ENCODE measurements at regions not wholly inside any gene's neighbourhood (a gene's known extent, or its start where the extent isn't known, plus 50 kb on each side); places are given as distances from the start of the nearest gene placed in this dataset.

DNA sequence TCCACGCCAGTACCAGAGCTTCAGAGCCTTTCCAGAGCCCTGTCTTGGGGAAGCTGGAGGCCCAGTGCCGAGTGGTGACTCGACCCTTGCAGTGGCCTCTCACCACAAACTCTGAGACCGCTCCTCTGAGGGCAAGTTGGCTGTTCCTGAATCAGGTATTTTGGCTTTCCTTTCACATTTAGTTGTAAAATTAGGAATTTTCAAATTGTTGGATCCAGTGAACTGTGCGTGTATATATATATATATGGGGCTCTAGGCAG is 128.7 kb upstream of the UNC5B start:
- Mint-ChIP-seq H3K27ac (no peak overlapping the region), H3K9me3 (ENCODE audit: insufficient read depth) (no peaks in the 10 kb centered on the region), H3K4me1 (no peaks in the 10 kb centered on the region), H3K4me3 (no peak overlapping the region), H3K27me3 (peaks cover 2% of the 10 kb centered on the region)
- no peak for TF ChIP-seq EZH2 (IDR thresholded peaks at IDR 0.05; ENCODE audit: borderline replicate concordance, insufficient read depth, low read depth, low read length, poor library complexity, severe bottlenecking)
- TF ChIP-seq, protein P1, sequence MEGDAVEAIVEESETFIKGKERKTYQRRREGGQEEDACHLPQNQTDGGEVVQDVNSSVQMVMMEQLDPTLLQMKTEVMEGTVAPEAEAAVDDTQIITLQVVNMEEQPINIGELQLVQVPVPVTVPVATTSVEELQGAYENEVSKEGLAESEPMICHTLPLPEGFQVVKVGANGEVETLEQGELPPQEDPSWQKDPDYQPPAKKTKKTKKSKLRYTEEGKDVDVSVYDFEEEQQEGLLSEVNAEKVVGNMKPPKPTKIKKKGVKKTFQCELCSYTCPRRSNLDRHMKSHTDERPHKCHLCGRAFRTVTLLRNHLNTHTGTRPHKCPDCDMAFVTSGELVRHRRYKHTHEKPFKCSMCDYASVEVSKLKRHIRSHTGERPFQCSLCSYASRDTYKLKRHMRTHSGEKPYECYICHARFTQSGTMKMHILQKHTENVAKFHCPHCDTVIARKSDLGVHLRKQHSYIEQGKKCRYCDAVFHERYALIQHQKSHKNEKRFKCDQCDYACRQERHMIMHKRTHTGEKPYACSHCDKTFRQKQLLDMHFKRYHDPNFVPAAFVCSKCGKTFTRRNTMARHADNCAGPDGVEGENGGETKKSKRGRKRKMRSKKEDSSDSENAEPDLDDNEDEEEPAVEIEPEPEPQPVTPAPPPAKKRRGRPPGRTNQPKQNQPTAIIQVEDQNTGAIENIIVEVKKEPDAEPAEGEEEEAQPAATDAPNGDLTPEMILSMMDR (IDR thresholded peaks at IDR 0.05), result no peak
- Histone ChIP-seq H3K79me2 (ENCODE audit: control insufficient read depth, insufficient read depth, low read length) (no peaks in the 10 kb centered on the region), H3K4me3 (ENCODE audit: control extremely low read depth in 1 of 5, extremely low read depth in 1 of 5, insufficient read depth in 1 of 5, low read depth in 2 of 5, low read length in 4 of 5) (no peak overlapping the region), H3K4me1 (ENCODE audit: control insufficient read depth in 2 of 2, insufficient read depth in 2 of 2, low read length in 2 of 2) (no peaks in the 10 kb centered on the region), H3K36me3 (replicated peaks in 1 of 2; ENCODE audit: control extremely low read depth in 1 of 2, control insufficient read depth in 1 of 2, extremely low read depth in 1 of 2, insufficient read depth in 2 of 2, low read length in 1 of 2) (no peaks in the 10 kb centered on the region), H3K9ac (ENCODE audit: low read length) (no peak overlapping the region), H4K20me1 (ENCODE audit: control insufficient read depth, insufficient read depth, low read length, poor library complexity, severe bottlenecking) (no peaks in the 10 kb centered on the region), H2AFZ (ENCODE audit: insufficient read depth, low read depth, low read length, poor library complexity, severe bottlenecking) (no peak overlapping the region), H3K27ac (ENCODE audit: low read length in 2 of 2) (no peak overlapping the region), H3K4me2 (replicated peaks; ENCODE audit: low read depth, low read length, poor library complexity, severe bottlenecking) (no peak overlapping the region), H3K27me3 (replicated peaks in 1 of 4; ENCODE audit: control extremely low read depth in 1 of 4, control insufficient read depth in 3 of 4, insufficient read depth in 4 of 4, low read length in 3 of 4) (no peaks in the 10 kb centered on the region), H3K9me3 (ENCODE audit: control extremely low read depth in 1 of 3, control insufficient read depth in 2 of 3, insufficient read depth in 1 of 3, low read length in 2 of 3) (no peaks in the 10 kb centered on the region)
- DNase-seq (no peak), ATAC-seq (ENCODE audit: low read depth) (no peak)
- POLR2A ChIA-PET, result no interaction called here
- WGBS (ENCODE audit: insufficient coverage), result 71% methylated on average over 4 of the region's 5 CpGs
- CTCF ChIA-PET, result no interaction called here
- intact Hi-C loops (cut with micrococcal nuclease), result no loop called here

DNA sequence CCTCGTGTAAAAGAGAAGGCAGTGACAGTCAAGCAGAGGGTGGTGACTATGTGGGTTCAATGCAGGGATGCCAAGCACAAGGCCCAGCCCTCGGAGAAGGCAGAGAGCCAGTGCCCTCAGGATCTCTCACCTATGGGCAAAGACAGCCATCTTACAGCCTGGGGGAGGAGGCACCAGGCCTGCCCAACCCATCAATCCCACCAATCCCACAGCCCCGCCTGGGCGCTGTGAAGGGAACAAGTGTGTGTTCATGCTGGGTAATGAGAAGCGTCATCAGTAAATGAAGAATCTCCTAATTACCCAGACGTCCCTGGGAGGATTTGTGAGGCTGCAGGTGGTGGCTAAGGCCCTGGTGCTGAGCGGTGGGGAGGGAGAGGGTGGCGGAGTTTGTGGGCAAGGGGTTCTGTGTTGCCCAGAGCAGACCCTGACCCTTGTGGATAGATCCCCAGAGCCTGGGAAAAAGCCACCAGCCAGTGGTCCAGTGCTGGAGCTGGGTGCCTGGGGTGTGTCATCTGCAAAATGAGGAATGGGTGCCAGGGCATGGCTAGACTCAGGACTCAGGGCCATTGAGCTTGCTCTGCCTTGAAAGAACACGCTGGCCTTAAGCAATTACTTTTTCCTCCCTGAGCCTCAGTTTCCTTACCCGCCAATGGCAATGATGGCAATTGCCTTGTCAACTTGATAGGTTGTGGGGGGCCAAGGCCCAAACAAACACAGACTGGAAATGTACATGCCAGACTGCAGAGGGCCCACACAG is 128.1 kb upstream of the UNC5B start:
- ATAC-seq (ENCODE audit: low read depth) (no peak), DNase-seq (no peak)
- Histone ChIP-seq H3K27me3 (replicated peaks in 1 of 4; ENCODE audit: control extremely low read depth in 1 of 4, control insufficient read depth in 3 of 4, insufficient read depth in 4 of 4, low read length in 3 of 4) (no peaks in the 10 kb centered on the region), H3K4me3 (ENCODE audit: control extremely low read depth in 1 of 5, extremely low read depth in 1 of 5, insufficient read depth in 1 of 5, low read depth in 2 of 5, low read length in 4 of 5) (no peak overlapping the region), H2AFZ (ENCODE audit: insufficient read depth, low read depth, low read length, poor library complexity, severe bottlenecking) (no peak overlapping the region), H4K20me1 (ENCODE audit: control insufficient read depth, insufficient read depth, low read length, poor library complexity, severe bottlenecking) (no peaks in the 10 kb centered on the region), H3K79me2 (ENCODE audit: control insufficient read depth, insufficient read depth, low read length) (no peaks in the 10 kb centered on the region), H3K9me3 (ENCODE audit: control extremely low read depth in 1 of 3, control insufficient read depth in 2 of 3, insufficient read depth in 1 of 3, low read length in 2 of 3) (no peaks in the 10 kb centered on the region), H3K9ac (ENCODE audit: low read length) (no peak overlapping the region), H3K4me1 (ENCODE audit: control insufficient read depth in 2 of 2, insufficient read depth in 2 of 2, low read length in 2 of 2) (no peaks in the 10 kb centered on the region), H3K4me2 (replicated peaks; ENCODE audit: low read depth, low read length, poor library complexity, severe bottlenecking) (no peak overlapping the region), H3K27ac (ENCODE audit: low read length in 2 of 2) (no peak overlapping the region), H3K36me3 (replicated peaks in 1 of 2; ENCODE audit: control extremely low read depth in 1 of 2, control insufficient read depth in 1 of 2, extremely low read depth in 1 of 2, insufficient read depth in 2 of 2, low read length in 1 of 2) (no peaks in the 10 kb centered on the region)
- H3K27ac Mint-ChIP-seq, result no peak overlapping the region
- intact Hi-C loops (cut with micrococcal nuclease), result no loop called here
- TF ChIP-seq, protein P1 (IDR thresholded peaks at IDR 0.05), result no peak
- TF ChIP-seq EZH2 (IDR thresholded peaks at IDR 0.05; ENCODE audit: borderline replicate concordance, insufficient read depth, low read depth, low read length, poor library complexity, severe bottlenecking), result no peak
- CTCF ChIA-PET, result no interaction called here
- no peaks in the 10 kb centered on the region for H3K27me3 Mint-ChIP-seq
- no peak overlapping the region for H3K4me3 Mint-ChIP-seq
- H3K4me1 Mint-ChIP-seq, result no peaks in the 10 kb centered on the region
- no peaks in the 10 kb centered on the region for H3K9me3 Mint-ChIP-seq (ENCODE audit: insufficient read depth)
- POLR2A ChIA-PET, result no interaction called here
- WGBS (ENCODE audit: insufficient coverage), result 91% methylated on average over 3 of the region's 10 CpGs
